Mesenchymal stem cell (in vitro differentiated cells and primary cell): ENCODE measurements at regions not wholly inside any gene's neighbourhood (a gene's known extent, or its start where the extent isn't known, plus 50 kb on each side); places are given as distances from the start of the nearest gene placed in this dataset.

Experiments used
- DNase-seq: peaks from one replicate; pipeline ENCODE4 v3.0.0-alpha.2; 2013
- H2AFZ ChIP-seq: one replicate; pipeline ENCODE4 v1.6.1; 2013; ENCODE audit warnings: low read depth, mild to moderate bottlenecking, control low read depth, inconsistent platforms, low read length, moderate library complexity
- H2AK5ac ChIP-seq: 2 replicates; pipeline ENCODE4 v1.6.1; 2013; ENCODE audit warnings: low read length, moderate library complexity, mild to moderate bottlenecking, inconsistent platforms; ENCODE audit not compliant: severe bottlenecking
- H2BK120ac ChIP-seq: one replicate; pipeline ENCODE4 v1.6.1; 2013; ENCODE audit warnings: low read depth, mild to moderate bottlenecking, inconsistent platforms, low read length, moderate library complexity
- H2BK12ac ChIP-seq, 2 experiments: one replicate each; pipeline ENCODE4 v1.6.1; 2013; ENCODE audit warnings: inconsistent platforms in 2 of 2, low read length in 2 of 2, mild to moderate bottlenecking in 2 of 2, moderate library complexity in 2 of 2, control low read depth in 1 of 2
- H2BK15ac ChIP-seq: one replicate; pipeline ENCODE4 v1.6.1; 2013; ENCODE audit warnings: mild to moderate bottlenecking, low read depth, inconsistent platforms; ENCODE audit not compliant: poor library complexity, severe bottlenecking
- H2BK5ac ChIP-seq: 2 replicates; pipeline ENCODE4 v1.6.1; 2013; ENCODE audit warnings: low read depth, mild to moderate bottlenecking, low read length, control low read depth, inconsistent platforms; ENCODE audit not compliant: poor library complexity, severe bottlenecking
- H3K14ac ChIP-seq, 2 experiments: one replicate each; pipeline ENCODE4 v1.6.1; 2013; ENCODE audit warnings: inconsistent platforms in 2 of 2, low read length in 2 of 2, control low read depth in 1 of 2, mild to moderate bottlenecking in 1 of 2, moderate library complexity in 1 of 2
- H3K18ac ChIP-seq, 2 experiments: one replicate each; pipeline ENCODE4 v1.6.1; 2013; ENCODE audit warnings: inconsistent platforms in 2 of 2, low read length in 2 of 2, control low read depth in 1 of 2, low read depth in 1 of 2, mild to moderate bottlenecking in 1 of 2
- H3K23ac ChIP-seq, 2 experiments: one replicate each; pipeline ENCODE4 v1.6.1; 2013; ENCODE audit warnings: inconsistent platforms in 2 of 2, low read length in 2 of 2, mild to moderate bottlenecking in 2 of 2, moderate library complexity in 2 of 2, control low read depth in 1 of 2
- H3K27ac ChIP-seq: 2 replicates; pipeline ENCODE4 v1.5.1; 2013; ENCODE audit warnings: mild to moderate bottlenecking, moderate library complexity, low read length, control low read depth, inconsistent platforms; ENCODE audit not compliant: poor library complexity, severe bottlenecking
- H3K27me3 ChIP-seq, 2 experiments: 2 replicates each; pipeline versions ENCODE4 v1.6.1 to v1.7.0; 2013; ENCODE audit warnings: low read length in 2 of 2, mild to moderate bottlenecking in 2 of 2, moderate library complexity in 2 of 2, control low read depth in 1 of 2, inconsistent platforms in 1 of 2; ENCODE audit not compliant: control insufficient read depth in 1 of 2, insufficient read depth in 1 of 2
- H3K36me3 ChIP-seq, 2 experiments: 2 replicates each; pipeline versions ENCODE4 v1.6.1 to v1.7.0; 2013; ENCODE audit warnings: low read length in 2 of 2, control low read depth in 1 of 2, inconsistent platforms in 1 of 2, low read depth in 1 of 2, mild to moderate bottlenecking in 1 of 2; ENCODE audit not compliant: insufficient read depth in 2 of 2, control insufficient read depth in 1 of 2
- H3K4ac ChIP-seq, 2 experiments: one replicate each; pipeline ENCODE4 v1.6.1; 2013; ENCODE audit warnings: inconsistent platforms in 2 of 2, low read length in 2 of 2, mild to moderate bottlenecking in 2 of 2, moderate library complexity in 2 of 2, control low read depth in 1 of 2, low read depth in 1 of 2
- H3K4me1 ChIP-seq: 2 replicates; pipeline ENCODE4 v1.6.1; 2013; ENCODE audit warnings: low read depth, low read length, control low read depth; ENCODE audit not compliant: control insufficient read depth, insufficient read depth
- H3K4me2 ChIP-seq: 2 replicates; pipeline ENCODE4 v1.6.1; 2013; ENCODE audit warnings: low read length, mild to moderate bottlenecking, inconsistent platforms; ENCODE audit not compliant: poor library complexity, severe bottlenecking
- H3K4me3 ChIP-seq, 2 experiments: 2 replicates each; pipeline versions ENCODE4 v1.5.1 to v1.7.0; 2013; ENCODE audit warnings: low read length in 2 of 2, mild to moderate bottlenecking in 2 of 2, control low read depth in 1 of 2, low read depth in 1 of 2; ENCODE audit not compliant: insufficient read depth in 1 of 2
- H3K79me1 ChIP-seq: replicated peaks from 2 replicates; pipeline ENCODE4 v1.6.1; 2013; ENCODE audit warnings: mild to moderate bottlenecking, control low read depth, low read length, inconsistent platforms; ENCODE audit not compliant: poor library complexity, severe bottlenecking
- H3K9ac ChIP-seq: 2 replicates; pipeline ENCODE4 v1.7.0; 2013; ENCODE audit warnings: mild to moderate bottlenecking, low read length, moderate library complexity
- H3K9me3 ChIP-seq: 2 replicates; pipeline ENCODE4 v1.7.0; 2013; ENCODE audit warnings: mild to moderate bottlenecking, low read length; ENCODE audit not compliant: control insufficient read depth
- H4K8ac ChIP-seq: one replicate; pipeline ENCODE4 v1.6.1; 2013; ENCODE audit warnings: inconsistent platforms, mild to moderate bottlenecking, low read length, moderate library complexity
- H4K91ac ChIP-seq: one replicate; pipeline ENCODE4 v1.6.1; 2013; ENCODE audit warnings: mild to moderate bottlenecking, low read length, inconsistent platforms
- whole genome bisulfite sequencing: methylation state at CpG from one replicate; pipeline ENCODE4 v1.1.7; 2013; ENCODE audit warnings: mixed read lengths; 5-methylcytosine and 5-hydroxymethylcytosine counted together

DNA sequence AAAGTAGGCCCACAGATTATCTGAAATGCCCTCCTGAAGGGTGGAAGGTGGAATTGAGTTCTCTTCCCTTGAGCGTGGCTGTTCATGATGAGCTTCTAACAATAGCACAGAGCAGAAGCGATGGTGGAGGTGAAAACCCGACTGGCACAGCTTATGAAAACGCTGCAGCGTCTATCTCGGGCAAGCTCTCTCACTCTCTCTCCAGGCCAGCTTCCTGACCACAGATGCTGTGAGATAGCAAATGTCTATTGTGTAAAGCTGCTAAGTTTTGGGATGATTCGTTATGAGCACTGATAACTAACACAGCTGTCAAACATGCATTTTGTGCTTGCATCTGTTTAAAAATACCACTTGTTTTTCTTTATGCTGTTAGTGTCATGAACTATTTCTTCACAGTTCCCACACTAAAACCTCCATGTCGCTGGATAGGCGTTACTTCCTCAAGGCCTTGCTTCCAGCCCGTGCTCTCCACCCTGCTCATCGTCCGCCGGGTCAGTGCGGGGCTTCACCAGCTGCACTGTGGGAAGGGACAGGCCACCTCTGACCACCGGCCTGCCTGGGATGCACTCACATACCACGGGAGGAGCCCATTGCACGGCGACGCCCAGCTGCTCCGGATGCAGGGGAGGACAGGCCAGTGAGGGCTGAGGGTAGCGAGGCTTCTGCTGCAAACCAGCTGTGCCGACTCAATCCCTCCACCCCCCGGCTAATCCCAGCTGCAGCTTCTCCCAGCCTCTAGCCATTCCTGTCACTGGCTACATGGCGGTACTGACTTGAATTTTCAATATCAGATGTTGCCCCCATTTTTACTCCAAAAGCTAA is 60.0 kb upstream of the OTOS start:
- Histone ChIP-seq H3K18ac (no peak overlapping the region), H2AFZ (no peak overlapping the region), H3K79me1 (no peaks in the 10 kb centered on the region), H3K27ac (no peak overlapping the region), H3K14ac (no peak overlapping the region), H2BK120ac (no peak overlapping the region), H3K4ac (no peak overlapping the region), H3K4me2 (no peak overlapping the region), H3K4me3 (peak overlapping the region in 1 of 2 experiments; percentile 9), H4K91ac (no peak overlapping the region), H2BK5ac (no peak overlapping the region), H3K36me3 (no peaks in the 10 kb centered on the region), H3K4me1 (peaks cover 1% of the 10 kb centered on the region), H3K27me3 (peaks cover 0 to 83% of the 10 kb centered on the region in 2 experiments), H2AK5ac (no peak overlapping the region), H3K9me3 (peaks cover 3% of the 10 kb centered on the region), H3K9ac (no peak overlapping the region), H4K8ac (no peak overlapping the region), H2BK15ac (no peak overlapping the region), H2BK12ac (no peak overlapping the region), H3K23ac (no peak overlapping the region)
- no peak for DNase-seq
- WGBS: 81% methylated on average over 20 of the region's 24 CpGs

GRCh38 chr2:240201866-240202265 is 61.4 kb upstream of the OTOS start:
- Histone ChIP-seq H2AFZ (no peak overlapping the region), H3K14ac (no peak overlapping the region), H3K9me3 (peaks cover 10% of the 10 kb centered on the region), H4K8ac (no peak overlapping the region), H3K36me3 (no peaks in the 10 kb centered on the region), H4K91ac (no peak overlapping the region), H3K23ac (no peak overlapping the region), H2BK15ac (no peak overlapping the region), H3K27ac (no peak overlapping the region), H3K4me1 (peaks cover 1% of the 10 kb centered on the region), H3K9ac (no peak overlapping the region), H3K4me3 (no peak overlapping the region), H3K4me2 (no peak overlapping the region), H3K27me3 (peaks cover 0 to 68% of the 10 kb centered on the region in 2 experiments), H3K18ac (no peak overlapping the region), H2BK5ac (no peak overlapping the region), H2BK12ac (no peak overlapping the region), H2AK5ac (no peak overlapping the region), H3K79me1 (no peaks in the 10 kb centered on the region), H3K4ac (no peak overlapping the region), H2BK120ac (no peak overlapping the region)
- whole genome bisulfite sequencing: 79% methylated on average over 5 of the region's 9 CpGs
- no peak for DNase-seq

- no peak overlapping the region for H3K18ac ChIP-seq
- H4K8ac ChIP-seq: no peak overlapping the region
- no peak overlapping the region for H2BK15ac ChIP-seq
- no peak overlapping the region for H3K4me2 ChIP-seq
- WGBS: 76% methylated on average over 5 of the region's 5 CpGs
- H2BK12ac ChIP-seq: no peak overlapping the region
- no peak overlapping the region for H2BK5ac ChIP-seq
- no peaks in the 10 kb centered on the region for H3K79me1 ChIP-seq
- H3K27me3 ChIP-seq: peaks cover 0 to 61% of the 10 kb centered on the region in 2 experiments
- H3K9ac ChIP-seq: no peak overlapping the region
- no peak overlapping the region for H4K91ac ChIP-seq
- no peak for DNase-seq
- no peak overlapping the region for H3K4ac ChIP-seq
- no peak overlapping the region for H3K23ac ChIP-seq
- H2AK5ac ChIP-seq: no peak overlapping the region
- H3K27ac ChIP-seq: no peak overlapping the region
- peaks cover 15% of the 10 kb centered on the region for H3K9me3 ChIP-seq
- no peak overlapping the region for H3K14ac ChIP-seq
- H2AFZ ChIP-seq: no peak overlapping the region
- H3K4me1 ChIP-seq: peaks cover 1% of the 10 kb centered on the region
- H3K4me3 ChIP-seq: no peak overlapping the region
- H3K36me3 ChIP-seq: no peaks in the 10 kb centered on the region
- H2BK120ac ChIP-seq: no peak overlapping the region
These were observed 62.1 kb upstream of the OTOS start for GRCh38 chr2:240202586-240202985.

- Histone ChIP-seq H4K91ac (no peak overlapping the region), H3K27me3 (peaks cover 0 to 59% of the 10 kb centered on the region in 2 experiments), H3K4me3 (no peak overlapping the region), H3K4me1 (peaks cover 1% of the 10 kb centered on the region), H3K79me1 (no peaks in the 10 kb centered on the region), H2AK5ac (no peak overlapping the region), H2BK15ac (no peak overlapping the region), H3K9me3 (peaks cover 21% of the 10 kb centered on the region), H3K18ac (no peak overlapping the region), H3K36me3 (no peaks in the 10 kb centered on the region), H3K27ac (no peak overlapping the region), H3K14ac (no peak overlapping the region), H3K4me2 (no peak overlapping the region), H3K9ac (no peak overlapping the region), H4K8ac (no peak overlapping the region), H3K4ac (no peak overlapping the region), H2BK12ac (no peak overlapping the region), H2BK5ac (no peak overlapping the region), H3K23ac (no peak overlapping the region), H2AFZ (no peak overlapping the region), H2BK120ac (no peak overlapping the region)
- 84% methylated on average over 13 of the region's 13 CpGs for WGBS
- DNase-seq: no peak
These were observed 62.8 kb upstream of the OTOS start for GRCh38 chr2:240203031-240203787.
